HG03442 (cell line): ENCODE measurements at regions not wholly inside any gene's neighbourhood (a gene's known extent, or its start where the extent isn't known, plus 50 kb on each side); places are given as distances from the start of the nearest gene placed in this dataset.

Experiments
- ATAC-seq: cut with Tn5 transposase; IDR thresholded peaks from one replicate; pipeline ENCODE4 v1.9.1; 2021; ENCODE audit warnings: mild to moderate bottlenecking, moderate library complexity; ENCODE audit not compliant: unreplicated experiment

GRCh38 chr10:28922127-28922526 is 244.8 kb downstream of the BAMBI start:
- ATAC-seq, result no peak

GRCh38 chr10:28922861-28923260 is 245.5 kb downstream of the BAMBI start:
- ATAC-seq, result no peak

GRCh38 chr10:28924717-28925116 is 247.4 kb downstream of the BAMBI start:
- ATAC-seq, result no peak

- ATAC-seq, result no peak
These were observed 247.9 kb downstream of the BAMBI start for GRCh38 chr10:28925121-28925663.

GRCh38 chr10:28926932-28927331 is 249.6 kb downstream of the BAMBI start:
- no peak for ATAC-seq

- no peak for ATAC-seq
These were observed 251.2 kb downstream of the BAMBI start for GRCh38 chr10:28928484-28928883.

- ATAC-seq, result no peak
These were observed 252.6 kb downstream of the BAMBI start for GRCh38 chr10:28929942-28930341.

GRCh38 chr10:28930514-28931495 is 253.5 kb downstream of the BAMBI start:
- no peak for ATAC-seq

GRCh38 chr10:28935061-28935460 is 257.7 kb downstream of the BAMBI start:
- ATAC-seq, result no peak

- ATAC-seq, result no peak
These were observed 260.6 kb downstream of the BAMBI start for GRCh38 chr10:28937959-28938358.

GRCh38 chr10:28938745-28939144 is 261.4 kb downstream of the BAMBI start:
- no peak for ATAC-seq

- no peak for ATAC-seq
These were observed 262.2 kb downstream of the BAMBI start for GRCh38 chr10:28939281-28940157.

- ATAC-seq, result no peak
These were observed 263.0 kb downstream of the BAMBI start for GRCh38 chr10:28940158-28940888.

- no peak for ATAC-seq
These were observed 264.7 kb downstream of the BAMBI start for GRCh38 chr10:28942012-28942411.

- no peak for ATAC-seq
These were observed 268.6 kb downstream of the BAMBI start for GRCh38 chr10:28945959-28946358.

GRCh38 chr10:28946479-28946878 is 269.2 kb downstream of the BAMBI start:
- ATAC-seq, result no peak

- no peak for ATAC-seq
These were observed 269.9 kb downstream of the BAMBI start for GRCh38 chr10:28947171-28947570.

- no peak for ATAC-seq
These were observed 270.7 kb downstream of the BAMBI start for GRCh38 chr10:28948046-28948445.

- ATAC-seq, result no peak
These were observed 272.0 kb downstream of the BAMBI start for GRCh38 chr10:28949005-28950004.
